ENCODE measurements at regions not wholly inside any gene's neighbourhood (a gene's known extent, or its start where the extent isn't known, plus 50 kb on each side); places are given as distances from the start of the nearest gene placed in this dataset.

GRCh38 chr5:135194573-135195269, 160.7 kb upstream of the PITX1 start:
- Histone ChIP-seq H4K20me1 (ENCODE audit: insufficient read depth) (no peaks in the 10 kb centered on the region), H3K4me3 (ENCODE audit: low read depth in 2 of 2, low read length in 1 of 2) (no peak overlapping the region), H3K36me3 (replicated peaks in 1 of 2; ENCODE audit: control insufficient read depth in 1 of 2, insufficient read depth in 2 of 2, low read length in 1 of 2) (no peaks in the 10 kb centered on the region), H3K4me2 (0 out of 2 replicates have a peak overlapping the region, but pooled peaks have one; percentile 34), H3K9ac (no peak overlapping the region), H2AFZ (ENCODE audit: low read depth) (no peak overlapping the region), H3F3A (replicated peaks; ENCODE audit: insufficient read depth) (peaks cover 3% of the 10 kb centered on the region), H3K4me1 (ENCODE audit: control insufficient read depth in 1 of 2, insufficient read depth in 2 of 2, low read depth in 1 of 2, low read length in 1 of 2) (peaks cover 0 to 7% of the 10 kb centered on the region in 2 experiments; a peak in 1 of 4 replicates), H3K9me2 (no peaks in the 10 kb centered on the region), H3K27ac (ENCODE audit: low read depth in 2 of 2, low read length in 1 of 2) (peak overlapping the region in 1 of 2 experiments; percentile 8; a peak in 1 of 4 replicates), H3K9me3 (no peaks in the 10 kb centered on the region), H3K79me2 (ENCODE audit: insufficient read depth) (no peaks in the 10 kb centered on the region), H3K27me3 (ENCODE audit: insufficient read depth) (no peaks in the 10 kb centered on the region)
- TF ChIP-seq RCOR1 (IDR thresholded peaks at IDR 0.05; ENCODE audit: low read length) (no peak), CHD2 (IDR thresholded peaks at IDR 0.05; ENCODE audit: low read length, partially characterized antibody) (no peak), GATA2 (CRISPR knock-in tag; IDR thresholded peaks at IDR 0.05) (no peak), MEF2A (IDR thresholded peaks at IDR 0.05; ENCODE audit: borderline replicate concordance, low read depth) (no peak), GABPA (IDR thresholded peaks at IDR 0.05; ENCODE audit: low read depth) (no peak), PBX3 (IDR thresholded peaks at IDR 0.05) (0 out of 2 replicates have a peak, but pooled peaks have one; percentile 22), USF2 (IDR thresholded peaks at IDR 0.05; ENCODE audit: borderline replicate concordance, low read depth, low read length) (no peak), JUND (IDR thresholded peaks at IDR 0.05) (peak; percentile 36; the same call in 1 of the 2 replicates), USF1 (IDR thresholded peaks at IDR 0.05; ENCODE audit: borderline replicate concordance, low read depth) (no peak), EZH2phosphoT487 (IDR thresholded peaks at IDR 0.05; ENCODE audit: borderline replicate concordance, low read depth) (no peak), ELF1 (IDR thresholded peaks at IDR 0.05) (no peak), SMC3 (IDR thresholded peaks at IDR 0.05; ENCODE audit: low read depth, low read length) (no peak), TAF1 (IDR thresholded peaks at IDR 0.05; ENCODE audit: borderline replicate concordance, low read depth, low read length) (no peak), ZBTB33 (IDR thresholded peaks at IDR 0.05; ENCODE audit: borderline replicate concordance, low read depth) (no peak), FOSL2 (IDR thresholded peaks at IDR 0.05; ENCODE audit: borderline replicate concordance, low read depth) (peak; percentile 54; the same call in 1 of the 2 replicates), NRF1 (IDR thresholded peaks at IDR 0.05; ENCODE audit: low read depth, low read length) (no peak), FOXM1 (IDR thresholded peaks at IDR 0.05; ENCODE audit: low read depth) (no peak), TCF12 (IDR thresholded peaks at IDR 0.05) (0 out of 2 replicates have a peak, but pooled peaks have one; percentile 13), IRF3 (IDR thresholded peaks at IDR 0.05; ENCODE audit: low read depth, low read length) (no peak), SIN3A (IDR thresholded peaks at IDR 0.05; ENCODE audit: borderline replicate concordance, low read depth, low read length) (no peak), RFX5 (IDR thresholded peaks at IDR 0.05; ENCODE audit: low read length) (no peak), TEAD4 (IDR thresholded peaks at IDR 0.05; ENCODE audit: borderline replicate concordance, insufficient read depth) (no peak), CTCF (IDR thresholded peaks at IDR 0.05) (no peak), YY1 (IDR thresholded peaks at IDR 0.05; ENCODE audit: low read depth) (no peak), EP300 (IDR thresholded peaks at IDR 0.05; ENCODE audit: borderline replicate concordance in 1 of 2, low read depth in 1 of 2, low read length in 1 of 2) (no peak)
- 63% methylated on average over 4 of the region's 4 CpGs for WGBS (ENCODE audit: low lambda C conversion rate)
- CTCF ChIA-PET: interaction anchor here (0.7 to 2.0 kb wide), 6 partner anchors 8 to 158 kb away, joined by 3 to 7 read pairs (median 4); no protein-coding TSS in a partner anchor
- POLR2A ChIA-PET: no interaction called here
- no peak for DNase-seq
